ENCODE measurements at regions not wholly inside any gene's neighbourhood (a gene's known extent, or its start where the extent isn't known, plus 50 kb on each side); places are given as distances from the start of the nearest gene placed in this dataset.

DNA sequence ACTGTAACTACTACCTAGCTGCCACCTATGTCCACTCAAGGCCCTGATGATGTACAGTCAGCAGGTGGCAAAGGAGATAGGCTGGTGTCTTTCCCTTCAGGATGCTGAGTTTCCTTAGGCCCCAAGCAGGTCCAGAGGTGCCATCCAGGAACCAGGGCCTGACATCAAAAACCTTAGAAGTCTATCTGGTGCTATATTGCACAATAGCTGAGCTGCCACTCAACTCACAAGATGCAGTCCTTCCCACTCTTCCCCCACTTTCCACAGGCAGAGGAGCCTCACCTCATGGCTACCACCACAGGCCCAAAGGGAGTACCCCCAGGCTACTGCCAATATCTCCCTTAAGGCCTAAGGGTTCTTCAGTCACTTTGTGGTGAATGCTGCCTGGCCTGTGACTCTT lies 83.9 kb upstream of the ZNF827 start:
- no peak for DNase-seq (ENCODE audit: low read depth)
- H3K27me3 ChIP-seq (ENCODE audit: control insufficient read depth, insufficient read depth, low read length) = peaks cover 1% of the 10 kb centered on the region; the same call in 1 of the 2 replicates
- ChIA-PET CTCF (no interaction called here), POLR2A (no interaction called here)
- TF ChIP-seq, protein P1, sequence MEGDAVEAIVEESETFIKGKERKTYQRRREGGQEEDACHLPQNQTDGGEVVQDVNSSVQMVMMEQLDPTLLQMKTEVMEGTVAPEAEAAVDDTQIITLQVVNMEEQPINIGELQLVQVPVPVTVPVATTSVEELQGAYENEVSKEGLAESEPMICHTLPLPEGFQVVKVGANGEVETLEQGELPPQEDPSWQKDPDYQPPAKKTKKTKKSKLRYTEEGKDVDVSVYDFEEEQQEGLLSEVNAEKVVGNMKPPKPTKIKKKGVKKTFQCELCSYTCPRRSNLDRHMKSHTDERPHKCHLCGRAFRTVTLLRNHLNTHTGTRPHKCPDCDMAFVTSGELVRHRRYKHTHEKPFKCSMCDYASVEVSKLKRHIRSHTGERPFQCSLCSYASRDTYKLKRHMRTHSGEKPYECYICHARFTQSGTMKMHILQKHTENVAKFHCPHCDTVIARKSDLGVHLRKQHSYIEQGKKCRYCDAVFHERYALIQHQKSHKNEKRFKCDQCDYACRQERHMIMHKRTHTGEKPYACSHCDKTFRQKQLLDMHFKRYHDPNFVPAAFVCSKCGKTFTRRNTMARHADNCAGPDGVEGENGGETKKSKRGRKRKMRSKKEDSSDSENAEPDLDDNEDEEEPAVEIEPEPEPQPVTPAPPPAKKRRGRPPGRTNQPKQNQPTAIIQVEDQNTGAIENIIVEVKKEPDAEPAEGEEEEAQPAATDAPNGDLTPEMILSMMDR (IDR thresholded peaks at IDR 0.05; ENCODE audit: insufficient read depth, low read depth, low read length) = no peak
- no peak overlapping the region for H3K4me3 ChIP-seq (ENCODE audit: low read depth, low read length)
- H3K36me3 ChIP-seq (ENCODE audit: control insufficient read depth, insufficient read depth, low read length) = no peaks in the 10 kb centered on the region

DNA sequence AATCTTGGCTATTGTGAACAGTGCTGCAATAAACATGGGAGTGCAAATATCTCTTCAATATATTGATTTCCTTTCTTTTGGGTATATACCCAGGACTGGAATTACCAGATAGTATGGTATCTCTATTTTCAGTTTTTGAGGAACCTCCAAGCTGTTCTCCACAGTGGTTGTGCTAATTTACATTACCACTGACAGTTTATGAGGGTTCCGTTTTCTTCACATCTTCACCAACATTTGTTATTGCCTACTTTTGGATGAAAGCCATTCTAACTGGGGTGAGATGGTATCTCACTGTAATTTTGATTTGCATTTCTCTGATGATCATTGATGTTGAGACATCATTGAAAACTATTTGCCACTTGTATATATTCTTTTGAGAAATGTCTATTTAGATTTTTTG lies 79.6 kb upstream of the ZNF827 start:
- TF ChIP-seq, protein P1 (IDR thresholded peaks at IDR 0.05; ENCODE audit: insufficient read depth, low read depth, low read length) = no peak
- ChIA-PET POLR2A (no interaction called here), CTCF (no interaction called here)
- DNase-seq (ENCODE audit: low read depth) = no peak
- H3K36me3 ChIP-seq (ENCODE audit: control insufficient read depth, insufficient read depth, low read length) = no peaks in the 10 kb centered on the region
- no peaks in the 10 kb centered on the region for H3K27me3 ChIP-seq (ENCODE audit: control insufficient read depth, insufficient read depth, low read length)
- H3K4me3 ChIP-seq (ENCODE audit: low read depth, low read length) = no peak overlapping the region

DNA sequence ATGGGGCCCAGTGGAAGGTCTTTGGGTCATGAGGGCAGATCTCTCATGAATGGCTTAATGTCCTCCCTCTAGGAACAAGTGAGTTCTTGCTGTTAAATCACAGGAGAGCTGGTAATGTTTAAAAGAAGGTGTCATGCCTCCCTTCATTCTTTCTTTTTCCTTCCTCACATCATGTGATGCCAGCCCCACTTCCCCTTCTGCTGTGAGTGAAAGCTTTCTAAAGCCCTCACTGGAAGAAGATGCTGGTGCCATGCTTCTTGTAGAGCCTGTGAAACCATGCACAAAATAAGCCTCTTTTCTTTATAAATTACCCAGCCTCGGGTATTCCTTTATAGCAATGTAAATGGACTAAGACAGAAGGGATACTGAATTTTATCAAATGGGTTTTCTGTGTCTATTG lies 66.1 kb upstream of the ZNF827 start:
- no peak for DNase-seq (ENCODE audit: low read depth)
- TF ChIP-seq, protein P1 (IDR thresholded peaks at IDR 0.05; ENCODE audit: insufficient read depth, low read depth, low read length) = no peak
- POLR2A ChIA-PET = no interaction called here
- H3K36me3 ChIP-seq (ENCODE audit: control insufficient read depth, insufficient read depth, low read length) = no peaks in the 10 kb centered on the region
- CTCF ChIA-PET = no interaction called here
- H3K27me3 ChIP-seq (ENCODE audit: control insufficient read depth, insufficient read depth, low read length) = no peaks in the 10 kb centered on the region
- H3K4me3 ChIP-seq (ENCODE audit: low read depth, low read length) = no peak overlapping the region

DNA sequence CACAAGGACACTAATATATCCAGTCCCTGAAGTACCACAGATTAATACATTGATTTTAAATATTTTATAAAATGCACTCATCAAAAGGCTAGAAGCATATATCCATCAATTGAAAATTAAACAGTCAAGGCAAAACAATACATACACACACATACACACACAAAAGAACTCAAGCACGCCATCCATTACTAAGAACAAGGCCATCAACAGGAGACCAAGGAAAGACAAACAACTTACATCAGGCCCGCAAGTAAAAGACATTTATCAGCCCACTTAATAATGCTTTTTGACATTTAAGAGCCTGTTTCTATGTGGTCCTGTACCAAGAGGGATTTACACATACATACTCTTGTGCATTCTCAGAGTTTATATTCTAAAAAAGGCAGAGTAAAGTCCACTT lies 50.0 kb upstream of the ZNF827 start:
- Histone ChIP-seq H3K36me3 (ENCODE audit: control insufficient read depth, insufficient read depth, low read length) (no peaks in the 10 kb centered on the region), H3K4me3 (ENCODE audit: low read depth, low read length) (no peak overlapping the region), H3K27me3 (ENCODE audit: control insufficient read depth, insufficient read depth, low read length) (no peaks in the 10 kb centered on the region)
- TF ChIP-seq, protein P1 (IDR thresholded peaks at IDR 0.05; ENCODE audit: insufficient read depth, low read depth, low read length) = no peak
- CTCF ChIA-PET = no interaction called here
- DNase-seq (ENCODE audit: low read depth) = no peak
- POLR2A ChIA-PET = no interaction called here
